ENCODE measurements at regions not wholly inside any gene's neighbourhood (a gene's known extent, or its start where the extent isn't known, plus 50 kb on each side); places are given as distances from the start of the nearest gene placed in this dataset.

DNA sequence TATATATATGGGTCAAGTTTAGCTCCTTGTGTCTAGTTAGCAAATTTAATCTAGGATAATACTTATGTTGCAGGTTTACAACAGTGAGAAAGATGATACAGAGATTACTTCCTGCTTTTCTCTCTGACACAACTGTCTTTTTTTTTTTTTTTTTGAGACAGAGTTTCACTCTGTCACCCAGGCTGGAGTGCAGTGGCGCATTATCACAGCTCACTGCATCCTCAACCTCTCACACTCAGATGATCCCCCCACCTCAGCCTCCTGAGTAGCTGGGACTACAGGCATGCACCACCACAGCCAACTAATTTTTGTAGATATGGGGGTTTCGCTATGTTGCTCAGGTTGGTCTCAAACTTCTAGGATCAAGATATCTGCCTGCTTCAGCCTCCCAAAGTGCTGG lies 706.9 kb upstream of the SOX9 start (continued):
- TF ChIP-seq, protein P1, sequence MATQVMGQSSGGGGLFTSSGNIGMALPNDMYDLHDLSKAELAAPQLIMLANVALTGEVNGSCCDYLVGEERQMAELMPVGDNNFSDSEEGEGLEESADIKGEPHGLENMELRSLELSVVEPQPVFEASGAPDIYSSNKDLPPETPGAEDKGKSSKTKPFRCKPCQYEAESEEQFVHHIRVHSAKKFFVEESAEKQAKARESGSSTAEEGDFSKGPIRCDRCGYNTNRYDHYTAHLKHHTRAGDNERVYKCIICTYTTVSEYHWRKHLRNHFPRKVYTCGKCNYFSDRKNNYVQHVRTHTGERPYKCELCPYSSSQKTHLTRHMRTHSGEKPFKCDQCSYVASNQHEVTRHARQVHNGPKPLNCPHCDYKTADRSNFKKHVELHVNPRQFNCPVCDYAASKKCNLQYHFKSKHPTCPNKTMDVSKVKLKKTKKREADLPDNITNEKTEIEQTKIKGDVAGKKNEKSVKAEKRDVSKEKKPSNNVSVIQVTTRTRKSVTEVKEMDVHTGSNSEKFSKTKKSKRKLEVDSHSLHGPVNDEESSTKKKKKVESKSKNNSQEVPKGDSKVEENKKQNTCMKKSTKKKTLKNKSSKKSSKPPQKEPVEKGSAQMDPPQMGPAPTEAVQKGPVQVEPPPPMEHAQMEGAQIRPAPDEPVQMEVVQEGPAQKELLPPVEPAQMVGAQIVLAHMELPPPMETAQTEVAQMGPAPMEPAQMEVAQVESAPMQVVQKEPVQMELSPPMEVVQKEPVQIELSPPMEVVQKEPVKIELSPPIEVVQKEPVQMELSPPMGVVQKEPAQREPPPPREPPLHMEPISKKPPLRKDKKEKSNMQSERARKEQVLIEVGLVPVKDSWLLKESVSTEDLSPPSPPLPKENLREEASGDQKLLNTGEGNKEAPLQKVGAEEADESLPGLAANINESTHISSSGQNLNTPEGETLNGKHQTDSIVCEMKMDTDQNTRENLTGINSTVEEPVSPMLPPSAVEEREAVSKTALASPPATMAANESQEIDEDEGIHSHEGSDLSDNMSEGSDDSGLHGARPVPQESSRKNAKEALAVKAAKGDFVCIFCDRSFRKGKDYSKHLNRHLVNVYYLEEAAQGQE (IDR thresholded peaks at IDR 0.05; ENCODE audit: unreplicated experiment) = no peak
- TF ChIP-seq, protein P2, sequence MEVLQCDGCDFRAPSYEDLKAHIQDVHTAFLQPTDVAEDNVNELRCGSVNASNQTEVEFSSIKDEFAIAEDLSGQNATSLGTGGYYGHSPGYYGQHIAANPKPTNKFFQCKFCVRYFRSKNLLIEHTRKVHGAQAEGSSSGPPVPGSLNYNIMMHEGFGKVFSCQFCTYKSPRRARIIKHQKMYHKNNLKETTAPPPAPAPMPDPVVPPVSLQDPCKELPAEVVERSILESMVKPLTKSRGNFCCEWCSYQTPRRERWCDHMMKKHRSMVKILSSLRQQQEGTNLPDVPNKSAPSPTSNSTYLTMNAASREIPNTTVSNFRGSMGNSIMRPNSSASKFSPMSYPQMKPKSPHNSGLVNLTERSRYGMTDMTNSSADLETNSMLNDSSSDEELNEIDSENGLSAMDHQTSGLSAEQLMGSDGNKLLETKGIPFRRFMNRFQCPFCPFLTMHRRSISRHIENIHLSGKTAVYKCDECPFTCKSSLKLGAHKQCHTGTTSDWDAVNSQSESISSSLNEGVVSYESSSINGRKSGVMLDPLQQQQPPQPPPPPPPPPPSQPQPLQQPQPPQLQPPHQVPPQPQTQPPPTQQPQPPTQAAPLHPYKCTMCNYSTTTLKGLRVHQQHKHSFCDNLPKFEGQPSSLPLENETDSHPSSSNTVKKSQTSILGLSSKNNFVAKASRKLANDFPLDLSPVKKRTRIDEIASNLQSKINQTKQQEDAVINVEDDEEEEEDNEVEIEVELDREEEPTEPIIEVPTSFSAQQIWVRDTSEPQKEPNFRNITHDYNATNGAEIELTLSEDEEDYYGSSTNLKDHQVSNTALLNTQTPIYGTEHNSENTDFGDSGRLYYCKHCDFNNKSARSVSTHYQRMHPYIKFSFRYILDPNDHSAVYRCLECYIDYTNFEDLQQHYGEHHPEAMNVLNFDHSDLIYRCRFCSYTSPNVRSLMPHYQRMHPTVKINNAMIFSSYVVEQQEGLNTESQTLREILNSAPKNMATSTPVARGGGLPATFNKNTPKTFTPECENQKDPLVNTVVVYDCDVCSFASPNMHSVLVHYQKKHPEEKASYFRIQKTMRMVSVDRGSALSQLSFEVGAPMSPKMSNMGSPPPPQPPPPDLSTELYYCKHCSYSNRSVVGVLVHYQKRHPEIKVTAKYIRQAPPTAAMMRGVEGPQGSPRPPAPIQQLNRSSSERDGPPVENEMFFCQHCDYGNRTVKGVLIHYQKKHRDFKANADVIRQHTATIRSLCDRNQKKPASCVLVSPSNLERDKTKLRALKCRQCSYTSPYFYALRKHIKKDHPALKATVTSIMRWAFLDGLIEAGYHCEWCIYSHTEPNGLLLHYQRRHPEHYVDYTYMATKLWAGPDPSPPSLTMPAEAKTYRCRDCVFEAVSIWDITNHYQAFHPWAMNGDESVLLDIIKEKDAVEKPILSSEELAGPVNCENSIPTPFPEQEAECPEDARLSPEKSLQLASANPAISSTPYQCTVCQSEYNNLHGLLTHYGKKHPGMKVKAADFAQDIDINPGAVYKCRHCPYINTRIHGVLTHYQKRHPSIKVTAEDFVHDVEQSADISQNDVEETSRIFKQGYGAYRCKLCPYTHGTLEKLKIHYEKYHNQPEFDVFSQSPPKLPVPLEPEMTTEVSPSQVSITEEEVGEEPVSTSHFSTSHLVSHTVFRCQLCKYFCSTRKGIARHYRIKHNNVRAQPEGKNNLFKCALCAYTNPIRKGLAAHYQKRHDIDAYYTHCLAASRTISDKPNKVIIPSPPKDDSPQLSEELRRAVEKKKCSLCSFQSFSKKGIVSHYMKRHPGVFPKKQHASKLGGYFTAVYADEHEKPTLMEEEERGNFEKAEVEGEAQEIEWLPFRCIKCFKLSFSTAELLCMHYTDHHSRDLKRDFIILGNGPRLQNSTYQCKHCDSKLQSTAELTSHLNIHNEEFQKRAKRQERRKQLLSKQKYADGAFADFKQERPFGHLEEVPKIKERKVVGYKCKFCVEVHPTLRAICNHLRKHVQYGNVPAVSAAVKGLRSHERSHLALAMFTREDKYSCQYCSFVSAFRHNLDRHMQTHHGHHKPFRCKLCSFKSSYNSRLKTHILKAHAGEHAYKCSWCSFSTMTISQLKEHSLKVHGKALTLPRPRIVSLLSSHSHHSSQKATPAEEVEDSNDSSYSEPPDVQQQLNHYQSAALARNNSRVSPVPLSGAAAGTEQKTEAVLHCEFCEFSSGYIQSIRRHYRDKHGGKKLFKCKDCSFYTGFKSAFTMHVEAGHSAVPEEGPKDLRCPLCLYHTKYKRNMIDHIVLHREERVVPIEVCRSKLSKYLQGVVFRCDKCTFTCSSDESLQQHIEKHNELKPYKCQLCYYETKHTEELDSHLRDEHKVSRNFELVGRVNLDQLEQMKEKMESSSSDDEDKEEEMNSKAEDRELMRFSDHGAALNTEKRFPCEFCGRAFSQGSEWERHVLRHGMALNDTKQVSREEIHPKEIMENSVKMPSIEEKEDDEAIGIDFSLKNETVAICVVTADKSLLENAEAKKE (CRISPR knock-in tag; IDR thresholded peaks at IDR 0.05) = no peak
- no peak for TF ChIP-seq EZH2phosphoT487 (IDR thresholded peaks at IDR 0.05; ENCODE audit: unreplicated experiment)

DNA sequence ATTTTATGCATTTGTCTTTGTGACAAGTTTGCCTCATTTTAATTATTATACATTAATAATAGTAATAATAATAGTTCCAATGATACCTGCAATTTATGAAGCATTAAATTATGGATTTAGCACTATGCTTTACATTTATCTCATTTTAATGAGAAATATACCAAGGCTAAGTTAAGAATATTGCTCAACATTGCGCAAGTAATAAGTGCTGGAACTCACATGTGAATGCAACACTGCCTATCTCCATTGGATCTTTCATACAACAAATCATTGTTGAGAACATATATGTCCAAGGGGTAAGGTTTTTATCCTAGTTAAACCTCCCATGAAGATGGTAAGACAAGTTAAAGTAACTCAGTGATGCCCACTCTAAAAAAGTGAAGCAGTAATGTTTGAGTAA lies 703.7 kb upstream of the SOX9 start:
- H3K27ac ChIP-seq (ENCODE audit: low read depth) = no peak overlapping the region
- Mint-ChIP-seq H3K27ac (no peak overlapping the region), H3K36me3 (ENCODE audit: low read depth) (peaks cover 27% of the 10 kb centered on the region; the same call in 2 of the 3 replicates), H3K4me3 (no peak overlapping the region), H3K9me3 (peaks cover 42% of the 10 kb centered on the region), H3K27me3 (ENCODE audit: insufficient read depth, low read depth, poor library complexity) (peaks cover 1% of the 10 kb centered on the region), H3K4me1 (no peaks in the 10 kb centered on the region)
- no peaks in the 10 kb centered on the region for H3K27me3 ChIP-seq (ENCODE audit: insufficient read depth)
- no peak overlapping the region for H2AFZ ChIP-seq
- H3K4me1 ChIP-seq (ENCODE audit: insufficient read depth) = peaks cover 5% of the 10 kb centered on the region; the same call in 1 of the 2 replicates
- no peak overlapping the region for H3K4me2 ChIP-seq
- no peak overlapping the region for H3K4me3 ChIP-seq
- ATAC-seq = no peak
- no peaks in the 10 kb centered on the region for H4K20me1 ChIP-seq (replicated peaks; ENCODE audit: insufficient read depth)
- H3K79me2 ChIP-seq (replicated peaks; ENCODE audit: insufficient read depth) = no peaks in the 10 kb centered on the region
- DNase-seq (ENCODE audit: low spot score) = no peak
- peaks cover 9% of the 10 kb centered on the region for H3K36me3 ChIP-seq (ENCODE audit: insufficient read depth)
- 0 out of 2 replicates have a peak, but pooled peaks cover 4% of the 10 kb centered on the region for H3K9me2 ChIP-seq (ENCODE audit: insufficient read depth)
- no peaks in the 10 kb centered on the region for H3F3A ChIP-seq (replicated peaks; ENCODE audit: low read depth)
- TF ChIP-seq STAT1 (IDR thresholded peaks at IDR 0.05; ENCODE audit: unreplicated experiment) (no peak), POLR2AphosphoS5 (IDR thresholded peaks at IDR 0.05; ENCODE audit: low read depth) (no peak), JUNB (IDR thresholded peaks at IDR 0.05; ENCODE audit: unreplicated experiment) (no peak)
- TF ChIP-seq, protein P3, sequence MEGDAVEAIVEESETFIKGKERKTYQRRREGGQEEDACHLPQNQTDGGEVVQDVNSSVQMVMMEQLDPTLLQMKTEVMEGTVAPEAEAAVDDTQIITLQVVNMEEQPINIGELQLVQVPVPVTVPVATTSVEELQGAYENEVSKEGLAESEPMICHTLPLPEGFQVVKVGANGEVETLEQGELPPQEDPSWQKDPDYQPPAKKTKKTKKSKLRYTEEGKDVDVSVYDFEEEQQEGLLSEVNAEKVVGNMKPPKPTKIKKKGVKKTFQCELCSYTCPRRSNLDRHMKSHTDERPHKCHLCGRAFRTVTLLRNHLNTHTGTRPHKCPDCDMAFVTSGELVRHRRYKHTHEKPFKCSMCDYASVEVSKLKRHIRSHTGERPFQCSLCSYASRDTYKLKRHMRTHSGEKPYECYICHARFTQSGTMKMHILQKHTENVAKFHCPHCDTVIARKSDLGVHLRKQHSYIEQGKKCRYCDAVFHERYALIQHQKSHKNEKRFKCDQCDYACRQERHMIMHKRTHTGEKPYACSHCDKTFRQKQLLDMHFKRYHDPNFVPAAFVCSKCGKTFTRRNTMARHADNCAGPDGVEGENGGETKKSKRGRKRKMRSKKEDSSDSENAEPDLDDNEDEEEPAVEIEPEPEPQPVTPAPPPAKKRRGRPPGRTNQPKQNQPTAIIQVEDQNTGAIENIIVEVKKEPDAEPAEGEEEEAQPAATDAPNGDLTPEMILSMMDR (conservative IDR thresholded peaks at IDR 0.05; ENCODE audit: low read depth in 2 of 2) = no peak

Data from GM23338 (cell line).